Posterior vena cava (tissue), 2 donors: ENCODE measurements at regions not wholly inside any gene's neighbourhood (a gene's known extent, or its start where the extent isn't known, plus 50 kb on each side); places are given as distances from the start of the nearest gene placed in this dataset.

Experiments
- DNase-seq: peaks from one replicate; pipeline ENCODE4 v3.0.0-alpha.2; 2020; ENCODE audit warnings: low spot score
- intact Hi-C, 2 donors: fragments of 100-400 bp; cut with DNase I; formaldehyde crosslinking; loops; one replicate each; pipeline versions ENCODE4 v1.14.1 to v1.14.2; 2022 to 2023
- donor health status: DM: yes; HTN: yes; CAD: no.
- donor health status: DM: yes; HTN: yes; CAD: no.

- intact Hi-C loops = no loop called here
These were observed 1497.8 kb downstream of the EFNA5 start for GRCh38 chr5:106172681-106173532.

DNA sequence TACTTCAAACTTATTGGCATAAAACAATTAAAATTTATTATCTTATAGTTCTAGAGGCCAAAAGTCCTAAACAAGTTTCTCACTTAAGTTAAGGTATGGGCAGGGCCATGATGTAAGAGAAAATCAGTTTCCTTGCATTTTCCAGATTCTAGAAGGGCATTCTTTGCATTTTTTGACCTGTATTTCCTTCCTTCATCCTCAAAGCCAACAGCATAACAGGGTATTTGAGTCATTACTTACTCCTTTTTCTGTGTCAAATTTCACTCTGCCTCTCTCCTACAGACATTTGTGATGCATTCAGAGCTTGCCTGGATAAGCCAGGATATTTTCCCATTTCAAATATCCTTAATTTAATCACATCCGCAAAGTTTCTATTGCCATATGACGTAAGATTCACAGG, 1499.0 kb downstream of the EFNA5 start:
- intact Hi-C loops = no loop called here

More at GRCh38 chr5:106172681-106173532, 1497.8 kb downstream of the EFNA5 start:
- DNase-seq = no peak

DNA sequence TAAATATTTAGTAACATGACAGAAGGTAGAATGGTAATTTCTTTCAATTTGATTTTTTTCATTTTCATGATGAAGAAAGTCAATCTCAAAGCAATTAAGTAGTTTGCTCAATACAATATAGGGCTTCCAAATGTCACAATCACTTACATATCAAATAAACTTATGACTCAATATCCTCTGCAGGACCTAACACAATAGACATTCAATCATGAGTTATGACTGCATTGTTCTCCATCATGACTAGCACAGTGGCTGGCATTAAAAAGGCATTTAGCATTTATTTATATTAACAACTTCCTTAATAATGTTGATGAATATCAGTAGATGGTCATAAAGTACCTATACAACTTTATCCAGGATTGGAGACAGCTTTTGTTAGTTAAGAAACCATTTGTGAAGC, 1499.6 kb downstream of the EFNA5 start:
- intact Hi-C loops = no loop called here
- no peak for DNase-seq

More for the DNA sequence above, 1499.0 kb downstream of the EFNA5 start:
- no peak for DNase-seq

- intact Hi-C loops = no loop called here
These were observed 1503.0 kb downstream of the EFNA5 start for GRCh38 chr5:106167766-106168165.

DNA sequence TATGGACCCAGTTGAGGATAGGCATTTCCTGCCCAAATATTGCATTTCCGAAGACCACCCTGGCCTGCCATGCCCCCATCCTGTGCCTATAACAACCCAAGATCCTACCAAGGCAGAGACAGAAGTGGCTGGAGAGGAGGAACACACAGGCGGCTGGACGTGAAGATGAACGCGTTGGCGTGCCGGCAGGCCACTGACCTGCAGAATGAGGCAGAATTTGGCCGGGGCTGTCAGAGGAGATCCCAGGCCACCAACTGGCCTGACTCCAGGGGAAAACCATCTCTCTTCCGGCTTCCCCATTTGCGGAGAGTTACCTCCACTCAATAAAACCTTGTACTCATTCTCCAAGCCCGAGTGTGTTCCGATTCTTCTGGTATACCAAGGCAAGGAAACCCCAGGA, 1507.5 kb downstream of the EFNA5 start:
- intact Hi-C loops = no loop called here
- DNase-seq = peak; percentile 57

More at GRCh38 chr5:106167766-106168165, 1503.0 kb downstream of the EFNA5 start:
- DNase-seq = no peak

GRCh38 chr5:106159616-106160015, 1511.1 kb downstream of the EFNA5 start:
- DNase-seq = no peak
- intact Hi-C loops = no loop called here

- intact Hi-C loops = no loop called here
- DNase-seq = peak; percentile 76
These were observed 1516.4 kb downstream of the EFNA5 start for GRCh38 chr5:106154280-106154716.

DNA sequence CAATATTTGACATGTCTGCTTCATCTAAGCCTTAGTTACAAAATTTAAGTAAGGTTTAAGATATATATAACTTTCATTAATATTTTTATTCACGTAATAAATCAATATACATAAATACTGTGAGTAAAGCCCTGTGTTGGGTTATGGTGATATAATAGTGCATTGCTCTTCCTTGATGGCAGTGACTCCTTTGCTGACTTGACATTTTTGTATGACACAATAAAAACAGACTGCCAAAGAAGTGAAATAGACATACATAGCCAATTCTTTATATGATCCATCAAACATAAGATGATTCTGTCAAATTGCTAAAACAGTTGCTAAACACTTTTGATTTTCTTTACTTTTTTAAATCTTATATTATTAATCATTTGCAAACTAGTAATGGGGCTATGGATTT, 1518.2 kb downstream of the EFNA5 start:
- intact Hi-C loops = no loop called here
- DNase-seq = no peak

DNA sequence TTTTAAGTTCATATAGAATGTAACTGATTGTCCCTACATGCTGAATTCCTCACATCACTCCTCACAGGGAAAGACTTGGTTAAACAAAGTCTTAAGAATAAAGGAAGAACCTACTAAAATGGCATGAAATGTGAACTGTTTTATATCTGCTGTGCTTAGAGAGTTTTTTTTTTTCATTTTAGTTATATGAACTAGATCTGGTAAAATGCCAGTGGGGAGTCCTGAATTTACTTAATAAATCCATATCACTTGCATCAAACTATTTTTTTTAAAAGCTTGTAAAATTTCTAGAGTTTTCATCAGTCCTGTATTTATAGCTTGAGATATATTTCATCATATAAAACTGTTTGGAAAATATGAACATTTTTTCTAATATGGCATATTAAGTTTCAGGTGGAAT, 1528.6 kb downstream of the EFNA5 start:
- DNase-seq = no peak
- intact Hi-C loops = no loop called here

GRCh38 chr5:106140101-106140500, 1530.6 kb downstream of the EFNA5 start:
- intact Hi-C loops = no loop called here
- no peak for DNase-seq

DNA sequence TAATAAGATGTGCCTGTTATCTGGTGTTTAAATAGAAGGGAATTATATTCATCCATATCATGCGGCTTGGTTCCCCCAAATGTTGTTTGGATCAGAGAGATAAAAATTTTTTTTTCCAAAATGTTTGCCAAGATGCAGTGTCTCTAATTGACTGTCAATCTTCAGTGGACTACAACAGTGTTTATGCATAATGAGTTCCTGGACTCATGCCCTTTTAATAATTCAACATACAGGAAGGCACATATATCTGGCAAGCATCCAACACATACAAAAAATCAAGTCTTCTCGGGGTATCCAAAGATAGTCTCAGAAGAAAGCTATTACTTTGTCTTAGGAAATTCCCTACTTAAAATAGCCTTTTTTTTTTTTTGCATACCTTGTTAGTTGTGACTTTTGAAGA, 1534.7 kb downstream of the EFNA5 start:
- no peak for DNase-seq
- intact Hi-C loops = no loop called here

- intact Hi-C loops = no loop called here
- DNase-seq = no peak
These were observed 1535.3 kb downstream of the EFNA5 start for GRCh38 chr5:106135473-106135872.

DNA sequence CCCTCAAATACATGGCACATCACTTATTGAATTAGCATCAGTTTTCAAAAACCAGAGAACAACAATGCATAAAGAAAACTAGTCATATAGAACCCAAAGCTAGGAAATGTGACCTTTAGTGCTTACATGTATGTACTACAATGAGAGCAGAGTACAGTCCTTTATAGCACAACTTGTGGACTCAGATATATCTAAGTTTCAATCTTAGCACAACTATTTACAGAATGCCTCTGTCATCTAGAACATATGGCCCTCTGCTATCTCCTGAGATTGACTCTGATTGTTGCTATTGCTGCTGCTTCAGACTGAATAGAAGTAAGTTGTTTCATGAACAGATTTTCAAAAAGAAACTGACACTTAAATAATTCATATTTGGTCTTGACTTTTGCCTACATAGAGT, 1536.2 kb downstream of the EFNA5 start:
- no peak for DNase-seq
- intact Hi-C loops = no loop called here

- intact Hi-C loops = no loop called here
These were observed 1542.8 kb downstream of the EFNA5 start for GRCh38 chr5:106127985-106128384.

DNA sequence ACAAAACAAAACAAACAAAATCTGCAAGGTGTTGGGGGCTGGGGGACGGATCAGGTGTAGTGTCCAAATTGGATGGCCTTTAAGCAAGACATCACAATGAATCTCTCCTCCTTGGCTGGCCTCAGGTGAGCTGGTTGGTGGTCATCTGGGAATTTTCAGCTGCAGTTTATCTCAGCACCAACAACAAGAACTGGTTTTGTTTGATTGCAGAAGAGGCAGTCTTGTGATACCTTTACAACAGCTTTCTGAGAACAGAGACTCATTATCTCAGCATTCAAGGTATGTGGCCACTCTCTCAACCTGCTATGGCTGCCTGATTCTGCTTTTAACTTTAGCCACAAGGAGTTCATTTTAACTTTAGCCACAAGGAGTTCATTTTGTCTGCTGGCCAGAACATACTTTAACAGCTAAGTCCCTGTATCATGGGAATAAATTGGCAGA, 1543.4 kb downstream of the EFNA5 start:
- no peak for DNase-seq
- intact Hi-C loops = no loop called here

More at GRCh38 chr5:106127985-106128384, 1542.8 kb downstream of the EFNA5 start:
- no peak for DNase-seq

DNA sequence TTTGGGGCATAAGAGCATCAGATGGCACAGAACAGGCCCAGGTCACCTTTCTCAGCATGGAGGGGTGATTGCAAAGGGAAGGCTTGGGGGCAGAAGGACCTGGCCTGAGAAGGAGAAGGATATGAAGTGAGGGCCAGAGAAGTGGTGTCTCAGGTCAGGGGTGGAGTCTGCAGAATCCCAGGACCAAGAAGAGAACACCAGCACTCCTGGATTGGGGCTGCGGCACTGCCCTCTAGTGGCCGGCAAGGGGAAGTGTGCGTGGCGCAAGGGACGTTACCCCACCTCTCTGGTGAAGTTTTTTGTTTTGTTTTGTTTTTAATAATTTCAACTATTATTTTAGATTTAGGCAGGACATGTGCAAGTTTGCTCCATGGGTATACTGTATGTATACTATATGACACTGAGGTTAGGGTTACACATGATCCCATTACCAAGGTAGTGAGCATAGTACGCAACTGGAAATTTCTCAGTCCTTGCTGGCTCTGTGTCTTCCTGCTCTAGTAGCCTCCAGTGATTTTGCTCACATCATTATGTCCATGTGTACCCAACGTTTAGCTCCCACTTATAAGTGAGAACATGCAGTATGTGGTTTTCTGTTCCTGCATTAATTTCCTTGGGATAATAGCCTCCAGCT, 1548.6 kb downstream of the EFNA5 start:
- intact Hi-C loops = no loop called here
- peak; percentile 52 for DNase-seq

DNA sequence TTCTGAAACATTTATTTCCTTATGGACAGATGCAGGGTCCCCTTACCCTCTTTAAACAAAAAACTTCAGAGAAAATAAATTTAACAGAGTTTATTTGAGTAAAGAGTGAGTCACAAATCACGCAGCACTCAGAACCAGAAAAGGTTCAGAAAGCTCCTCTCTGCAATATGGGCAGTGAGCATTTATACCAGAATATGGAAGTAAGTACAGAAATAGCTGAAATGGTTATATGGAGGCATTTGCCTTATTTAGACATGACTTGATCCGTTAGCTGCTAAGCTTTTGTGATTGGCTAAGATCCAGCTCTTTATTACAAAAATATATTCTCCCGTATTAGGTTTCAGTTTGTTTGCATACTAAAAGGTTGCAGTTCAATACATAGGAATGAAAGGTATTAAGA, 1554.1 kb downstream of the EFNA5 start:
- DNase-seq = no peak

GRCh38 chr5:106113922-106114321, 1556.8 kb downstream of the EFNA5 start:
- DNase-seq = no peak
- intact Hi-C loops = no loop called here

More for the DNA sequence above, 1554.1 kb downstream of the EFNA5 start:
- intact Hi-C loops = no loop called here

- intact Hi-C loops = no loop called here
- no peak for DNase-seq
These were observed 1564.4 kb downstream of the EFNA5 start for GRCh38 chr5:106106384-106106783.

DNA sequence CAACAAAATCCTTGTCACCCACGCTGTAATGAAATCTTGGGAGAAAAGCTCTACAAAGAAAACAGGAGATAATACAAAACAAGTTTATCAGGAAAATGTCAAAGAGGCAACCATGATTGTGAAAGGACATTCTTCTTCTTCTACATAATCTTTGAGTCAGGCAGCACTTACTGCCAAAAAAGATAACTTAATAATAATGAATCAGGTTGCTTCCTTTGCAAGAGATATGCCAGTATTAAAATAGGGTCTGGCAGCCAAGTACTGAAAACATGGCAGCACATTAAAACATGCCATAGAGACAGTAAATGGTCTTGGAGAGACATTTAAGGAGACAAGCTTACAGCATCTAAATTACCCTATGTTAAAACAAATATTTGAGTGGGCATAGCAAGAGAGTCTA, 1573.4 kb downstream of the EFNA5 start:
- no peak for DNase-seq
- intact Hi-C loops = no loop called here

- intact Hi-C loops = no loop called here
These were observed 1575.9 kb downstream of the EFNA5 start for GRCh38 chr5:106094839-106095238.

More at GRCh38 chr5:106094839-106095238, 1575.9 kb downstream of the EFNA5 start:
- no peak for DNase-seq
